ENCODE measurements at regions not wholly inside any gene's neighbourhood (a gene's known extent, or its start where the extent isn't known, plus 50 kb on each side); places are given as distances from the start of the nearest gene placed in this dataset.

- no peaks in the 10 kb centered on the region for H3K27me3 ChIP-seq (ENCODE audit: low read length)
- ATAC-seq (no peak), DNase-seq (no peak)
- no peak overlapping the region for H3K9ac ChIP-seq (ENCODE audit: low read length)
- no peak overlapping the region for H3K27ac ChIP-seq (ENCODE audit: low read length)
- no peaks in the 10 kb centered on the region for H3K36me3 ChIP-seq (ENCODE audit: low read depth, low read length)
- BruUV-seq (replicated peaks), result no TSS peak
- no peak overlapping the region for H3K4me2 ChIP-seq (ENCODE audit: low read length)
- no peak overlapping the region for H2AFZ ChIP-seq (ENCODE audit: low read length)
- POLR2A ChIA-PET (ENCODE audit: unreplicated experiment), result no interaction called here
- H4K20me1 ChIP-seq (ENCODE audit: low read length), result no peaks in the 10 kb centered on the region
- peaks cover 10% of the 10 kb centered on the region; the same call in 1 of the 2 replicates for H3K9me3 ChIP-seq (ENCODE audit: low read length)
- no peaks in the 10 kb centered on the region for H3K9me2 ChIP-seq (replicated peaks; ENCODE audit: low read length)
- H3K79me2 ChIP-seq (ENCODE audit: low read length), result no peaks in the 10 kb centered on the region
- no peak overlapping the region for H3K4me3 ChIP-seq (ENCODE audit: low read length)
- H3K4me1 ChIP-seq (ENCODE audit: insufficient read depth, low read length), result no peaks in the 10 kb centered on the region
- intact Hi-C loops (cut with micrococcal nuclease), result no loop called here
- TF ChIP-seq EZH2phosphoT487 (IDR thresholded peaks at IDR 0.05; ENCODE audit: borderline replicate concordance, low read length) (no peak), EZH2 (IDR thresholded peaks at IDR 0.05; ENCODE audit: low read length, unreplicated experiment) (no peak), CTCF (conservative IDR thresholded peaks at IDR 0.05; ENCODE audit: low read depth, low read length) (no peak)
- CTCF ChIA-PET, result no interaction called here
- H3F3A ChIP-seq (ENCODE audit: low read length, unreplicated experiment), result no peaks in the 10 kb centered on the region
These were observed 614.7 kb downstream of the FAM181B start for GRCh38 chr11:82118946-82119345.

- H4K20me1 ChIP-seq (ENCODE audit: low read length), result no peaks in the 10 kb centered on the region
- no peaks in the 10 kb centered on the region for H3K27me3 ChIP-seq (ENCODE audit: low read length)
- H3K4me1 ChIP-seq (ENCODE audit: insufficient read depth, low read length), result no peaks in the 10 kb centered on the region
- H2AFZ ChIP-seq (ENCODE audit: low read length), result no peak overlapping the region
- no peaks in the 10 kb centered on the region for H3K36me3 ChIP-seq (ENCODE audit: low read depth, low read length)
- H3K9me3 ChIP-seq (ENCODE audit: low read length), result peaks cover 11% of the 10 kb centered on the region; the same call in 1 of the 2 replicates
- no peaks in the 10 kb centered on the region for H3F3A ChIP-seq (ENCODE audit: low read length, unreplicated experiment)
- DNase-seq (no peak), ATAC-seq (no peak)
- no peak overlapping the region for H3K4me3 ChIP-seq (ENCODE audit: low read length)
- no TSS peak for BruUV-seq (replicated peaks)
- H3K27ac ChIP-seq (ENCODE audit: low read length), result no peak overlapping the region
- H3K4me2 ChIP-seq (ENCODE audit: low read length), result no peak overlapping the region
- H3K9me2 ChIP-seq (replicated peaks; ENCODE audit: low read length), result no peaks in the 10 kb centered on the region
- H3K9ac ChIP-seq (ENCODE audit: low read length), result no peak overlapping the region
- CTCF ChIA-PET, result no interaction called here
- no peaks in the 10 kb centered on the region for H3K79me2 ChIP-seq (ENCODE audit: low read length)
- intact Hi-C loops (cut with micrococcal nuclease), result no loop called here
- TF ChIP-seq EZH2phosphoT487 (IDR thresholded peaks at IDR 0.05; ENCODE audit: borderline replicate concordance, low read length) (no peak), CTCF (conservative IDR thresholded peaks at IDR 0.05; ENCODE audit: low read depth, low read length) (no peak), EZH2 (IDR thresholded peaks at IDR 0.05; ENCODE audit: low read length, unreplicated experiment) (no peak)
- POLR2A ChIA-PET (ENCODE audit: unreplicated experiment), result no interaction called here
These were observed 616.3 kb downstream of the FAM181B start for GRCh38 chr11:82117362-82117761.

GRCh38 chr11:82105331-82105998 lies 628.2 kb downstream of the FAM181B start:
- Histone ChIP-seq H2AFZ (ENCODE audit: low read length) (no peak overlapping the region), H3K4me2 (ENCODE audit: low read length) (no peak overlapping the region), H3K4me1 (ENCODE audit: insufficient read depth, low read length) (no peaks in the 10 kb centered on the region), H3K4me3 (ENCODE audit: low read length) (no peak overlapping the region), H3K27me3 (ENCODE audit: low read length) (no peaks in the 10 kb centered on the region), H3K27ac (ENCODE audit: low read length) (no peak overlapping the region), H3K9ac (ENCODE audit: low read length) (no peak overlapping the region), H4K20me1 (ENCODE audit: low read length) (no peaks in the 10 kb centered on the region), H3K9me2 (replicated peaks; ENCODE audit: low read length) (no peaks in the 10 kb centered on the region), H3K9me3 (ENCODE audit: low read length) (peaks cover 37% of the 10 kb centered on the region), H3K79me2 (ENCODE audit: low read length) (no peaks in the 10 kb centered on the region), H3K36me3 (ENCODE audit: low read depth, low read length) (no peaks in the 10 kb centered on the region), H3F3A (ENCODE audit: low read length, unreplicated experiment) (no peaks in the 10 kb centered on the region)
- TF ChIP-seq EZH2phosphoT487 (IDR thresholded peaks at IDR 0.05; ENCODE audit: borderline replicate concordance, low read length), result no peak
- no peak for TF ChIP-seq EZH2 (IDR thresholded peaks at IDR 0.05; ENCODE audit: low read length, unreplicated experiment)
- no peak for TF ChIP-seq CTCF (conservative IDR thresholded peaks at IDR 0.05; ENCODE audit: low read depth, low read length)
- ChIA-PET POLR2A (ENCODE audit: unreplicated experiment) (no interaction called here), CTCF (no interaction called here)
- no TSS peak for BruUV-seq (replicated peaks)
- intact Hi-C loops (cut with micrococcal nuclease), result no loop called here
- DNase-seq (no peak), ATAC-seq (no peak)

All from PC-3 (cell line).